ENCODE measurements at regions not wholly inside any gene's neighbourhood (a gene's known extent, or its start where the extent isn't known, plus 50 kb on each side); places are given as distances from the start of the nearest gene placed in this dataset.
"Not testable (repeated sequence)": the region's sequence is repeated elsewhere in the genome, so short reads cannot be mapped to it uniquely, and the experiment has no call there.

GRCh38 chr6:15936503-15936902 is 192.4 kb upstream of the MYLIP start:
- H3K4me3 ChIP-seq (replicated peaks; ENCODE audit: low read depth, low read length) = no peak overlapping the region
- DNase-seq (ENCODE audit: extremely low read depth, low read depth) = no peak
- no peak for TF ChIP-seq CTCF (IDR thresholded peaks at IDR 0.05; ENCODE audit: low read depth, low read length, missing control alignments)

DNA sequence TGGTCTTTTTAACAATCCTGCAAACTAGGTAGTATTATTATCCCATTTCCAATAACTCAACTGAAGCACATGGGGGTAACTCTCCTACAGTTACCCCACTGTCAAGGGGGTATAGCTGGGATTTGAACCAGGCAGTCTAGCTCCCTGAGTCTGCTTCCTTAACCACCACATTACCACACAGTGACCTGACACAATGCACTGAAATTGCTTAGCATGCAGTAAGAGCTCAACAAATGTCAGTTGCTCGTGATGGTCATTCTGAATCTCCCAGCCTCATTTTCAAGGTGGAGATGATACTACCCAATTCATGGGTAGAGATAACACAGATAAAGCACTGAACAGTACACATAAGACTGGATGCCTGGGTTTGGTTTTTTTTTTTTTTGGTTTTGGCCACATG is 193.2 kb upstream of the MYLIP start:
- no peak for TF ChIP-seq CTCF (IDR thresholded peaks at IDR 0.05; ENCODE audit: low read depth, low read length, missing control alignments)
- no peak for DNase-seq (ENCODE audit: extremely low read depth, low read depth)
- H3K4me3 ChIP-seq (replicated peaks; ENCODE audit: low read depth, low read length) = no peak overlapping the region

DNA sequence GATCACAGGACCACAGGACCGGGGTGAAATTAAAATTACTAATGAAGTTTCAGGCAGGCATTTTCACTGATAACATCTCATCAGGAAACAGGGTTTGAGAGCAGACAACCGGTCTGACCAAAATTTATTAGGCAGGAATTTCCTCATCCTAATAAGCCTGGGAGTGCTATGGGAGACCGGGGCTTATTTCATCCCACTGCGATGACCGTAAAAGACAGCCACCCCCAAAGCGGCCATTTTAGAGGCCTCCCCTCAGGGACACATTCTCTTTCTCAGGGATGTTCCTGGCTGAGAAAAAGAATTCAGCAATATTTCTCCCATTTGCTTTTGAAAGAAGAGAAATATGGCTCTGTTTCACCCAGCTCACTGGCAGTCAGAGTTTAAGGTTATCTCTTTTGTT is 197.2 kb upstream of the MYLIP start:
- H3K4me3 ChIP-seq (replicated peaks; ENCODE audit: low read depth, low read length); DNase-seq (ENCODE audit: extremely low read depth, low read depth): not testable (repeated sequence)

DNA sequence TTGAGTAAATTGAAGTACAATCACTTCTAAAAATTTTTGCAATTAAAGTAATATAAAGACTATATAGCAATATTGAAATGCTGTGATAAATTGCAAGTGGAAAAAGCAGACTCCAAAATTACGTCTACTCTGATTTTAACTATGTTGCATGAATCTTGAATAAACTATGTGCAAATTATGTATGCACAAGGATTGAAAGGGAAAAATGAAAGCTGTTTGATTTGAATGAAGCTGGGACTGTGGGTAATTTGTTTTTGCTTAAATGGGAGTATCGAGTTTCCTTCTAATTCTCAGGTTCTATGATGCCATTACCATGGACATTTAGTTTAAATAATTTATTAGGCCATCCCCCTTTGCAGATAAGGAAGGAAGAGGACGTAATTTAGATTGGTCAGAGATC is 198.7 kb upstream of the MYLIP start:
- H3K4me3 ChIP-seq (replicated peaks; ENCODE audit: low read depth, low read length) = no peak overlapping the region
- TF ChIP-seq CTCF (IDR thresholded peaks at IDR 0.05; ENCODE audit: low read depth, low read length, missing control alignments) = no peak
- DNase-seq (ENCODE audit: extremely low read depth, low read depth) = no peak

DNA sequence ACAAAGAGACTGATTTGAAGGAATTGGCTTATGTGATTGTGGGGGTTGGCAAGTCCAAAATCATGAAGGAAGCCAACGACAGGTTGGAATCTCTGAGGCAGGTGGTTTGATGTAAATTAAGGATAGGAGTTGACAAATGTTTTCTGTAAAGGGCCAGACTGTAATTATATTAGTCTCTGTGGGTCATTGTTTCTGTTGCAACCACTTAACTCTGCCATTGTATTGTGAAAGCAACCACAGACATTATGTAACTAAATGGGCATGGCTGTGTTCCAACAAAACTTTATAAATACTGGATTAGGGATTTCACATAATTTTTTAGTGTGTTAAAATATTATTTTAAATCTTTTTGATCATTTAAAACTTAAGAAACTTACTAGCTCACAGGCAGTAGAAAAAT is 199.2 kb upstream of the MYLIP start:
- H3K4me3 ChIP-seq (replicated peaks; ENCODE audit: low read depth, low read length) = no peak overlapping the region
- no peak for DNase-seq (ENCODE audit: extremely low read depth, low read depth)
- TF ChIP-seq CTCF (IDR thresholded peaks at IDR 0.05; ENCODE audit: low read depth, low read length, missing control alignments) = no peak

DNA sequence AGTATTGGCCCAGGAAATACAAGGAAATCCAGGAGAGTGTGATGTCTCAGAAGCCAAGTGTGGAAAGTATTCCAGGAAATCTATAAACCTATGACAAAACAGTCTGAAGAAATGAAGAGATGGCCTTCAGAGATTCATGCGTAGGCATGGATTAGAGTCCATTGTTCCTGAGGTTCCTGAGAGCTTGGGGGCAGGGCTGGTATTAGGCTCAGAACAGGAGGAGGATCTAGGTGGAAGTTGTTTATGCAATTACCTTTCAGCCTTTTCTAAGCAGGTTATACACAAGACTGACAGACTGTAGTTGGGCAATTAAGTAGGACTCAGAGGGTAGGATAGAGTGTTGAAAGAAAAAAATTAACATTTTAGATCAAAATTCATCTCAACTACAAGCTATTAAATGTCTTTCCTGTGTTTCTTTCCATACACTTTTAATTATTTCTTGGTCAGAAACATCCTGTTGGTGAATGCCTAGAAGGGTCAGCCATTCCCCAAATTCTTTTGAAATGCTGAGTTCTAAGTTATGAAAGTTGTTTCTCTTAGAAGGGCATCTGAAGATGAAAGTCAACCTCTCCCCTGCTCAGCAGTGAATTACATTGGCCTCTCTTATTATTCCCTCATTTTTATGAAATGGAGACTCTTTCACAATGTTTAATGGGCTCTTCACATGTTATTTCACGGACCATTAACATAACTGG is 201.2 kb upstream of the MYLIP start:
- TF ChIP-seq CTCF (IDR thresholded peaks at IDR 0.05; ENCODE audit: low read depth, low read length, missing control alignments) = no peak
- H3K4me3 ChIP-seq (replicated peaks; ENCODE audit: low read depth, low read length) = no peak overlapping the region
- no peak for DNase-seq (ENCODE audit: extremely low read depth, low read depth)

DNA sequence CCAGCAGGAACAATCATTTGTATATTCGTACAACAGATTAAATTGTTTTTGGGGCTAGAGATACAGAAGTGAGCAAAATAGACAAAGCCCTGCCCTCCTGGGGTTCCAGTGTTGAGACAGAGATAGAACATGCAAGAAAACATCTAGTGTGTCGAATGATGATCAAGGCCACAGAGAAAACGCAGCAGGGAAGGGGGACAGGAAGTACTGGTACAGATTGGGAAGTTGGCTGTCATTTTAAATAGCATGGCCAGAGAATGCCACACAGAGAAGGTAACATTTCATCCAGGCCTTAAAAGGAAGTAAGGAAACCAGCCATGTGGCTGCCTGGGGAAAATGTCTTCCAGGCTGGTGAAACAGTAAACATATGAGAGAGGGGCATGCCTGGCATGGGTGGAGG is 202.6 kb upstream of the MYLIP start:
- H3K4me3 ChIP-seq (replicated peaks; ENCODE audit: low read depth, low read length) = no peak overlapping the region
- TF ChIP-seq CTCF (IDR thresholded peaks at IDR 0.05; ENCODE audit: low read depth, low read length, missing control alignments) = no peak
- no peak for DNase-seq (ENCODE audit: extremely low read depth, low read depth)
